HG02884 (cell line): ENCODE measurements at regions not wholly inside any gene's neighbourhood (a gene's known extent, or its start where the extent isn't known, plus 50 kb on each side); places are given as distances from the start of the nearest gene placed in this dataset.
"Not testable (repeated sequence)": the region's sequence is repeated elsewhere in the genome, so short reads cannot be mapped to it uniquely, and the experiment has no call there.

Experiments used
- ATAC-seq: cut with Tn5 transposase; IDR thresholded peaks from one replicate; pipeline ENCODE4 v1.9.1; 2021; ENCODE audit warnings: mild to moderate bottlenecking, moderate library complexity; ENCODE audit not compliant: unreplicated experiment

DNA sequence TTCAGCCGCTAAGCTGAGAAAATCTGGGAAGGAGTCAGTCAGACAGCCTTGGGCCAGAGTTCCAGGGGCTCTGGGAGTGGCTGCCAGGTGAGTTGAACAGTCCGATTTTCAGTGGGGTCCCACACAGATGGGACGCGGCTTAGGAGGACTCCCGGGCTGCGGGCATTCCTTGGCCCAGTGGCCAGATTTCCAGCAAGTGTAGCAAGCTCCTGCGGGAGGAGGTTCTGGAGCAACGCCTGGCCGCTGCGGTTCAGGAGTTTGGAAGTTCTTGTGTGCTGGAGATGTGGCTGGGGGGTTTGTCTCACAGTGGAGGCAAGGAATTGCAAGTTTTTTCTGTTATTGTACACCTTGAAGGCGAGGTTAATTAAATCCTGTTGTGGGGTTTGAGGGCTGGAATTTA lies 1020.1 kb upstream of the MANEA start:
- ATAC-seq = not testable (repeated sequence)

GRCh38 chr6:94548201-94548600 lies 1029.1 kb upstream of the MANEA start:
- no peak for ATAC-seq

DNA sequence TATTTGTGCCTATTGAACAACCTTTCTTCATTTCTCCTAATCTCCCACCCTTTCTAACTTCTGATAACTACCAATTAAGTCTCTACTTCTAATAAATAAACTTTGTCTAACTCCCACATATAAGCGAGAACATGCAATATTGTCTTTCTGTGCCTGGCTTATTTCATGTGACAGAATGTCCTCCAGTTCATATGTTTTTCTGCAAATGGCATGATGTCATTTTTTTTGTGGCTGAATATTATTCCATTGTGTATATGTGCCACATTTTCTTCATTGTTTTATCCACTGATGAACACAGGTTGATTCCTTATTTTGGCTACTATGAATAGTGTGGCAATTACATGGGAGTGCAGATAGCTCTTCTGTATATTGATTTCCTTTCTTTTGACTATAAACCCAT lies 1041.5 kb upstream of the MANEA start:
- ATAC-seq = no peak

DNA sequence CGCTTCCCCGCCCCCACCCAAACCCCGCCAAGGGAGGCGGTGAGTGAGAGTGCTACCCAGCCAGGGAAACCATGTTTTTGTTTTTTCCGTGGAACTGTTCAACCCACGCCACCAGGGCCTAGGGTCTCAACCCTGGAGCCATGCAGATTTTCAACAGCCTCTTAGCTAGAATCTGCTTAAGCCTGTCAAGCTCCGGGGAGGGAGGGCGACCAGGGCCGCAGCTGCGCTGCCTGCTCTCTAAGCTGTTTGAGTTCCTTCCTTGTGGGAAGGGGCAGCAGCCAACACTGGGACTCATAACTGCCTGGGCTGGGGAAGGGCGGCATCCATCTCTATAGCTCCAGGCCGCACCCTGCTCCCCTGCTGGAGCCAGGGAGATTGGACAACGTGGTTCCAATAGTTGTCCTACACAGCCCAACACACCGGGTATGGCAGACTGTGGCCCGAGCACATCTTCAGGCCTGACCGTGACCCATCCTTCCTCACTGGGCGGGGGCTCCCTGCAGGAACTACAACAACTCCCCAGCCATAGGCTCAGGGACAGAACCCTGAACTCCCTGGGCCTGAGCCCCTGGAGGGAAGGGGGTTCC lies 1065.7 kb upstream of the MANEA start:
- no peak for ATAC-seq

GRCh38 chr6:94510877-94511276 lies 1066.5 kb upstream of the MANEA start:
- ATAC-seq = no peak

GRCh38 chr6:94501516-94501915 lies 1075.8 kb upstream of the MANEA start:
- ATAC-seq = no peak

GRCh38 chr6:94498099-94498498 lies 1078.7 kb upstream of the EPHA7 start:
- no peak for ATAC-seq

GRCh38 chr6:94494500-94494899 lies 1075.1 kb upstream of the EPHA7 start:
- no peak for ATAC-seq

DNA sequence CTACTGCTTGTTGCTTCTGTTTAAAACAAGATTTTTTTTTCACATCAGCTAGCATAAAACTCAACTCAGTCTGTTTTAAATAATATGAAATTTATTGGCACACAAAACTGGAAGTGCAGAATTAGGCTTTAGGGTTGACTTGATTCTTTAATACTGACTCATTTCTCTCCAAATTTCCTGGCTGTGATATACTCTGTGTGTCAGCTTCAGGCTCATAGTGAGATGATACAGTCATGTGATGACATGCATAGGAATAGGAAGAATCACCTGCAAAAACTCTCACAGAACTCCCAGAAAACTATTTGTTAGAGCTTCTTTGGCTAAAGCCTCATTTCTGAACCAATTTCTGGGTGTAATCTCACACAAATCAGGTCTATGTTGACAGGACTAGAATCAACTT lies 1068.0 kb upstream of the EPHA7 start:
- no peak for ATAC-seq

DNA sequence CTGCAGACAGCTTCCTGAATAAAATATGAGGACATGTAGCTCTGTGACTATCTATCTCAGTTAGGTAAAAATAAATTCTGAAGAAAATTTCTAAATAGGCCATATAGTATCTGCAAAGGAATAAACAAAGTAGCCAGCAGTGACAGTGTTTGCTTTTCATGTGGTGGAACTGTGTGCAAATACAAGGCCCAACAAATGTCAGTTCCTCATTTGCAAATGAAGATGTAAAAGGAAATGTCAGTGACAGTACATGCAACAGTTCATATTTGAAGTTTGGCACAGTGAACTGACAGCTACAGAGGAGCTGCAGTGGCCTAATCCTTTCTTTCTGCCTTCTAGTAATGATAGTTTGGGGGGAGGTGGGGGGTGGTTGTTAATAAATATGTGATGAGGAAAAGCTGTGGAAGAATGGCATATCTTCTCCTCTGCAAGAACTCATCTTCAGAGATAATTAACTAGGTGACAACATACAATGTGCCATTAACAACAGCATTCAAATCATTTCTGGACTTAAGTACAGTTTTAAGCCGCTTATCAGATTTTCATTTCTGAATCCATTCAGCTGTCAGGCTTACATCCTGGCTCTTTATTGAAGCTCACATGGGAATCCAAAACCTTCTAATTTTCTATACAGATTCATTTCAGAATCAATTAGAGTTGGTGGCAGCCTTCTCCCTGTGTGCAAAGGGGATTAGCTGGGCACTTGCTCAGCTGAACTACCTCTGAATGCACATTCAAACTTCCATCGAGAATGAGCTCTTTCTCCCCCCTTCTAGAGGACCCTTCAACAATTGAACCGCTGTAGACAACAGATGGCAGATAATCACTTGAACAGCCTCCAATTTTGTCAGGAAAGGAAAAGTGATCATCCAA lies 1059.0 kb upstream of the EPHA7 start:
- no peak for ATAC-seq

- no peak for ATAC-seq
Observed at GRCh38 chr6:94468830-94469229, 1049.5 kb upstream of the EPHA7 start.

- no peak for ATAC-seq
Observed at GRCh38 chr6:94464018-94464510, 1044.7 kb upstream of the EPHA7 start.

- no peak for ATAC-seq
Observed at GRCh38 chr6:94463306-94463705, 1043.9 kb upstream of the EPHA7 start.

- no peak for ATAC-seq
Observed at GRCh38 chr6:94462231-94462630, 1042.9 kb upstream of the EPHA7 start.

DNA sequence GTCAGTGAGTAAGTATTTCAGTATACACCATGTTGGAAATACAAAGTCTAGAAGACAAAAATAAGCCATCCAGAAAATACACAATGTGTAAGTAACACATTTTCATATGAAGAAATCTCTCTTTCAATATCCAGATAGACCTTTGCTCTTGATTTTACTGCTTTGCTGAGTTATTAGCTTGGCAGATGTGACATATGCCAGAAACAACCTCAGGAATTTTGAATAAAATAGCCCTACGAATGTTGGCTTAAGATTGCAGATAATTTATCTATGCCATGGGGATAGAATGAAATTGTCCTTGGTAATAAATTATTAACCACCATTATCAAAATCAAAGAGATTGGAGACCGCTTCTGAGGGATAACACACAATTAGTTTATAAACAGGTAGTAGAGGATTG lies 1036.9 kb upstream of the EPHA7 start:
- no peak for ATAC-seq

- no peak for ATAC-seq
Observed at GRCh38 chr6:94454231-94454630, 1034.9 kb upstream of the EPHA7 start.

DNA sequence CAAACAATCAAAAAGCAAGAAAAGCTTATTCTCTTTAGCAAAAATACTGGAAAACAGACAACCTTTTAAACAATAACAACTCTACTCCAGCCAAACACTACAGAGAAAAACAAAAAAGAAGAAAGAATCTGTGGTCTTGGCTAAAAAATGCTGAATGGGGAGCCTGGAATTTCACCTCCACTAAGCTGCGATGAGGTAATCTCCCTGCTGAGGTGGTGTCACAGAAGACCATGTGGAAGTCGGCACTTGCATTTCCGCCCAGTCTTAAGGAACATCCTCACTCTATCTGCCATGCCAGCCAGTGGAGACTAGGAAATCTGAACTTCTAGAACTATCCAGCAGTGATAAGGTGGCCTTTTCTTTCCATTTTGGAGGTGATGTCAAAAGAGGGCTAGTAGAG lies 1026.8 kb upstream of the EPHA7 start:
- ATAC-seq = no peak

- no peak for ATAC-seq
Observed at GRCh38 chr6:94443701-94444100, 1024.3 kb upstream of the EPHA7 start.

DNA sequence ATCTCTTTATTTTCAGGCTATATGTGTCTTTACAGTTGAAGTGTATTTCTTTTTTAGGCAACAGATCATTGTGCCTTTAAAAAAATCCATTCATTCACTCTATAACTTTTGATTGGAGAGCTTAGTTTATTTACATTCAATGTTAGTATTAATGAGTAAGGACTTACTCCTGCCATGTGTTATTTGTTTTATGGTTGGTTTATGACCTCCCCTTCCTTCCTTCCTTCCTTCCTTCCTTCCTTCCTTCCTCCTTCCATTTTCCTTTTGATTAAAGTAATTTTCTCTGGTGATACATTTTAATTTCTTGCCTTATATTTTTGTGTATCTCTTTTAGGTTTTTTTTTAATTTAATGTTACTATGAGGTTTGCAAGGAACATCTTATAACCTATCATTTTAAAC lies 1005.3 kb upstream of the EPHA7 start:
- ATAC-seq = no peak

- ATAC-seq = no peak
Observed at GRCh38 chr6:94417363-94417762, 998.0 kb upstream of the EPHA7 start.

DNA sequence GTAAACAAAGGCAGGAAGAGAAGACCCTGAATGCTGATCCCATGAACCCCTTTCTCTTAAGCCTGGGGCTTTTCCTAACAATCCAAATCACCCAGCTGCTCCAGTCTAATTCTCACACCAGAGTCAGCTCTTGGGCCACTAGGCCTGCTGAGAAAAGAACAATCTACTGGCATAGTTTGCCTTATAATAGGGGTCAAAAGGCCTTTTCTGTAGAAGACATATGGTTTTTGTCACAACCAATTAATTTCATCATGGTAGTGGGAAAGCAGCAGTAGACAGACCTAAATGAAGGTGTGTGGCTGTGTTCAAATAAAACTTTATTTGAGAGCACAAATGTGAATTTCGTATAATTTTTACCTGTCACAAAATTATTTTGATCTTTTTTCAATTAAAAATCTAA lies 994.7 kb upstream of the EPHA7 start:
- ATAC-seq = no peak

- ATAC-seq = no peak
Observed at GRCh38 chr6:94401311-94401710, 982.0 kb upstream of the EPHA7 start.
